HG03196 (cell line): ENCODE measurements at regions not wholly inside any gene's neighbourhood (a gene's known extent, or its start where the extent isn't known, plus 50 kb on each side); places are given as distances from the start of the nearest gene placed in this dataset.
"Not testable (repeated sequence)": the region's sequence is repeated elsewhere in the genome, so short reads cannot be mapped to it uniquely, and the experiment has no call there.

Experiments used
- ATAC-seq: cut with Tn5 transposase; IDR thresholded peaks from one replicate; pipeline ENCODE4 v1.9.1; 2021; ENCODE audit not compliant: unreplicated experiment

- no peak for ATAC-seq
These were observed 543.3 kb upstream of the UBE2E2 start for GRCh38 chr3:22659651-22660475.

- ATAC-seq: no peak
These were observed 542.5 kb upstream of the UBE2E2 start for GRCh38 chr3:22660606-22661005.

GRCh38 chr3:22661121-22661700, 541.9 kb upstream of the UBE2E2 start:
- no peak for ATAC-seq

- no peak for ATAC-seq
These were observed 537.6 kb upstream of the UBE2E2 start for GRCh38 chr3:22665528-22665927.

- no peak for ATAC-seq
These were observed 536.4 kb upstream of the UBE2E2 start for GRCh38 chr3:22666736-22667135.

GRCh38 chr3:22671848-22672247, 531.3 kb upstream of the UBE2E2 start:
- ATAC-seq: no peak

- ATAC-seq: no peak
These were observed 518.4 kb upstream of the UBE2E2 start for GRCh38 chr3:22684739-22685138.

GRCh38 chr3:22685597-22685996, 517.5 kb upstream of the UBE2E2 start:
- no peak for ATAC-seq

GRCh38 chr3:22691407-22691806, 511.7 kb upstream of the UBE2E2 start:
- no peak for ATAC-seq

- ATAC-seq: no peak
These were observed 511.1 kb upstream of the UBE2E2 start for GRCh38 chr3:22691856-22692628.

- no peak for ATAC-seq
These were observed 502.3 kb upstream of the UBE2E2 start for GRCh38 chr3:22700876-22701275.

GRCh38 chr3:22704166-22704565, 499.0 kb upstream of the UBE2E2 start:
- ATAC-seq: no peak

- no peak for ATAC-seq
These were observed 498.4 kb upstream of the UBE2E2 start for GRCh38 chr3:22704571-22705354.

- ATAC-seq: not testable (repeated sequence)
These were observed 496.2 kb upstream of the UBE2E2 start for GRCh38 chr3:22706922-22707321.

- ATAC-seq: no peak
These were observed 489.2 kb upstream of the UBE2E2 start for GRCh38 chr3:22713936-22714335.

- no peak for ATAC-seq
These were observed 488.4 kb upstream of the UBE2E2 start for GRCh38 chr3:22714749-22715148.

- ATAC-seq: no peak
These were observed 482.5 kb upstream of the UBE2E2 start for GRCh38 chr3:22720596-22720995.

GRCh38 chr3:22724420-22724819, 478.7 kb upstream of the UBE2E2 start:
- ATAC-seq: no peak

- ATAC-seq: no peak
These were observed 474.7 kb upstream of the UBE2E2 start for GRCh38 chr3:22728406-22728805.

GRCh38 chr3:22729212-22729611, 473.9 kb upstream of the UBE2E2 start:
- no peak for ATAC-seq

GRCh38 chr3:22729981-22730380, 473.1 kb upstream of the UBE2E2 start:
- ATAC-seq: no peak
